ENCODE measurements at regions not wholly inside any gene's neighbourhood (a gene's known extent, or its start where the extent isn't known, plus 50 kb on each side); places are given as distances from the start of the nearest gene placed in this dataset.

- TF ChIP-seq CTCF (conservative IDR thresholded peaks at IDR 0.05), result no peak
- TF ChIP-seq ZFX (IDR thresholded peaks at IDR 0.05), result no peak
These were observed 737.9 kb downstream of the MECOM start for GRCh38 chr3:168925568-168925967.
